Esophagus muscularis mucosa (tissue), 4 donors: ENCODE measurements at regions not wholly inside any gene's neighbourhood (a gene's known extent, or its start where the extent isn't known, plus 50 kb on each side); places are given as distances from the start of the nearest gene placed in this dataset.

Experiments used
- EP300 ChIP-seq: sonication (generic); formaldehyde crosslinking; IDR thresholded peaks from one replicate; pipeline ENCODE4 v1.6.1; 2017; ENCODE audit warnings: antibody characterized with exemption
- POLR2A ChIP-seq: fragments of 450-650 bp; IDR thresholded peaks from one replicate; pipeline ENCODE4 v1.6.1; 2017; ENCODE audit warnings: antibody characterized with exemption, moderate library complexity, mild to moderate bottlenecking, low read depth
- POLR2AphosphoS5 ChIP-seq, 2 donors: sonication (generic); formaldehyde crosslinking; IDR thresholded peaks; one replicate each; pipeline ENCODE4 v1.6.1; 2017; ENCODE audit warnings: antibody characterized with exemption in 2 of 2
- TF ChIP-seq, protein P1 (sequence below), 3 experiments: fragments of 200-600 bp in 2 of 3; fragments of 450-650 bp in 1 of 3; sonication (generic) in 2 of 3; IDR thresholded peaks; one replicate each; pipeline ENCODE4 v1.5.1; 2017 to 2019; ENCODE audit warnings: antibody characterized with exemption in 3 of 3, mild to moderate bottlenecking in 2 of 3, moderate library complexity in 1 of 3

DNA sequence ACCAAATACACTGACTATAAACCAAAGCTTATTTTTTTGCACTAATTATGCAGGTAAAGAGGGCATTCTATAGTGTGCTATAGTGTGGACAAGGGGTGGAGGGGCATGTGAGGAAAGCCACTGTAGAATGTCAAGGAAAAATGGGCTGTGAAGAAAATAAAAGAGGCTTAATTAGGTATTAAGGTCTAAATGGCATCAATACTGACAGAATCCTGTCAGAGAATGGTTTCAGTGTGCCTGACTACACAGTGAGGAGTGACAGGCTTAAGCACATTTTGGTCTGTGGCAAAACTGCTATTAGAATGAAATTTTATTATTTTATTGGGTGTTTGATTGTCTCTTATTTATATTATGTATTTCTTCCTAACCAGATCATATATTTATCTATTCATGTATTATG lies 787.6 kb upstream of the CELF4 start:
- TF ChIP-seq, protein P1, sequence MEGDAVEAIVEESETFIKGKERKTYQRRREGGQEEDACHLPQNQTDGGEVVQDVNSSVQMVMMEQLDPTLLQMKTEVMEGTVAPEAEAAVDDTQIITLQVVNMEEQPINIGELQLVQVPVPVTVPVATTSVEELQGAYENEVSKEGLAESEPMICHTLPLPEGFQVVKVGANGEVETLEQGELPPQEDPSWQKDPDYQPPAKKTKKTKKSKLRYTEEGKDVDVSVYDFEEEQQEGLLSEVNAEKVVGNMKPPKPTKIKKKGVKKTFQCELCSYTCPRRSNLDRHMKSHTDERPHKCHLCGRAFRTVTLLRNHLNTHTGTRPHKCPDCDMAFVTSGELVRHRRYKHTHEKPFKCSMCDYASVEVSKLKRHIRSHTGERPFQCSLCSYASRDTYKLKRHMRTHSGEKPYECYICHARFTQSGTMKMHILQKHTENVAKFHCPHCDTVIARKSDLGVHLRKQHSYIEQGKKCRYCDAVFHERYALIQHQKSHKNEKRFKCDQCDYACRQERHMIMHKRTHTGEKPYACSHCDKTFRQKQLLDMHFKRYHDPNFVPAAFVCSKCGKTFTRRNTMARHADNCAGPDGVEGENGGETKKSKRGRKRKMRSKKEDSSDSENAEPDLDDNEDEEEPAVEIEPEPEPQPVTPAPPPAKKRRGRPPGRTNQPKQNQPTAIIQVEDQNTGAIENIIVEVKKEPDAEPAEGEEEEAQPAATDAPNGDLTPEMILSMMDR (IDR thresholded peaks at IDR 0.05) = no peak
- TF ChIP-seq POLR2A = no peak
- no peak for TF ChIP-seq POLR2AphosphoS5 (IDR thresholded peaks at IDR 0.05)
- TF ChIP-seq EP300 = no peak
